Keratinocyte (primary cell): ENCODE measurements at regions not wholly inside any gene's neighbourhood (a gene's known extent, or its start where the extent isn't known, plus 50 kb on each side); places are given as distances from the start of the nearest gene placed in this dataset.

ENCODE experiments used
- CTCF ChIP-seq, 3 experiments: IDR thresholded peaks in 1 of 3; conservative IDR thresholded peaks in 1 of 3; optimal IDR thresholded peaks in 1 of 3; 2 replicates in 2 of 3; 3 replicates in 1 of 3; pipeline versions ENCODE3 to v1.5.1; 2011; ENCODE audit warnings: low read length in 3 of 3, mild to moderate bottlenecking in 3 of 3, moderate library complexity in 2 of 3, control low read depth in 1 of 3, inconsistent platforms in 1 of 3; ENCODE audit not compliant: insufficient read depth in 2 of 3; ENCODE audit errors: extremely low read depth in 1 of 3
- EZH2 ChIP-seq: IDR thresholded peaks from one replicate; pipeline ENCODE4 v1.6.1; 2012; ENCODE audit warnings: inconsistent platforms, mild to moderate bottlenecking, low read length, moderate library complexity

- TF ChIP-seq EZH2: no peak
- no peak for TF ChIP-seq CTCF (optimal IDR thresholded peaks at IDR 0.05 in 1 of 3, IDR thresholded peaks at IDR 0.05 in 1 of 3, conservative IDR thresholded peaks at IDR 0.05 in 1 of 3; ENCODE audit: extremely low read depth in 1 of 3, insufficient read depth in 2 of 3, low read length in 3 of 3)
Observed at GRCh38 chr2:222760301-222760897, 88.9 kb downstream of the MOGAT1 start.
